Endometrial microvascular endothelial cells (primary cell): ENCODE measurements at regions not wholly inside any gene's neighbourhood (a gene's known extent, or its start where the extent isn't known, plus 50 kb on each side); places are given as distances from the start of the nearest gene placed in this dataset.
"Not testable (repeated sequence)": the region's sequence is repeated elsewhere in the genome, so short reads cannot be mapped to it uniquely, and the experiment has no call there.

Experiments used
- in situ Hi-C: cut with HindIII; loops from 2 replicates; pipeline ENCODE4 v1.10.0; 2017; ENCODE audit warnings: low sequenced_read_pairs, low pct_unique_long_range_greater_than_20kb; ENCODE audit errors: inconsistent ontology term

- in situ Hi-C loops = no loop called here
These were observed 159.9 kb upstream of the PFN2 start for GRCh38 chr3:150130404-150131100.

- in situ Hi-C loops = no loop called here
These were observed 158.5 kb upstream of the PFN2 start for GRCh38 chr3:150129166-150129565.

- in situ Hi-C loops = no loop called here
These were observed 157.4 kb upstream of the PFN2 start for GRCh38 chr3:150128126-150128525.

GRCh38 chr3:150127011-150127490, 156.4 kb upstream of the PFN2 start:
- in situ Hi-C loops = no loop called here

- in situ Hi-C loops = no loop called here
These were observed 153.4 kb upstream of the PFN2 start for GRCh38 chr3:150124142-150124541.

GRCh38 chr3:150123249-150123648, 152.6 kb upstream of the PFN2 start:
- in situ Hi-C loops = not testable (repeated sequence)

DNA sequence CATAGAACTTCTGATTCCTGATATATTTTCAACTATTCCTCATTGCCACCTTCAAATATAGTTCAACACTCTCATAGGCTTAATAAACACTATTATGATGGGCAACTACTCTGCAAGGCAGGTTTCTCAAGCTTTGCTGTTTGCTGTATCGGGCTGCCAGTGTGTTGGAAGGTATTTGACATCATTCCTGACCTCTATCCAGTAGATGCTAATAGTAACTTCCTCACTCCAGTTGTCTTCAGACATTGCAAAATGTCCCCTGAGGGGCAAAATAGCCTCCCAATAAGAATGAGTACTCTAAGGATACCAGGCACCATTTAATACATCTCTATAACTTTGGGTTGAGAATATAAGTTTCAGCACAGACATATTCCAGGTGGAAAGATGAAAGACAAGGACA, 147.5 kb upstream of the PFN2 start:
- in situ Hi-C loops = no loop called here

DNA sequence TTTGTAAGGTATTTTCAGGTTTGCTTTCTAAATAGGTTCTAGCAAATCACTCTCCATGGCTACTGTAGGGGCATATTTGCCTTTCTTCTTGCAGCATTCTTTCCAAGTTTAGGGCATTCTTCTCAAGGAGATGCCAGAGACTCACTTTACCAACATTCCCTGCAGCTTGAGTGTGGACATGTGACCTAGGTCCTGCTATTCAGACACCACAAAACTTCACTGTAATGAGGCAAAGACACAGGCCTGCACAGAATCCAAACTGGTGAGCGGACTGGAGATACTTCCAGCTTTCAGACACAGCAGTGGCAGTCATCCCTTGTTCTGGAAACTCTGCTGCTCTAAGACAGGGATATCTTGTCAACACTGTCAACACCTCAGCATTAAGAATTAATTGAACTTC, 146.4 kb upstream of the PFN2 start:
- in situ Hi-C loops = no loop called here

- in situ Hi-C loops = no loop called here
These were observed 145.5 kb upstream of the PFN2 start for GRCh38 chr3:150116196-150116595.

DNA sequence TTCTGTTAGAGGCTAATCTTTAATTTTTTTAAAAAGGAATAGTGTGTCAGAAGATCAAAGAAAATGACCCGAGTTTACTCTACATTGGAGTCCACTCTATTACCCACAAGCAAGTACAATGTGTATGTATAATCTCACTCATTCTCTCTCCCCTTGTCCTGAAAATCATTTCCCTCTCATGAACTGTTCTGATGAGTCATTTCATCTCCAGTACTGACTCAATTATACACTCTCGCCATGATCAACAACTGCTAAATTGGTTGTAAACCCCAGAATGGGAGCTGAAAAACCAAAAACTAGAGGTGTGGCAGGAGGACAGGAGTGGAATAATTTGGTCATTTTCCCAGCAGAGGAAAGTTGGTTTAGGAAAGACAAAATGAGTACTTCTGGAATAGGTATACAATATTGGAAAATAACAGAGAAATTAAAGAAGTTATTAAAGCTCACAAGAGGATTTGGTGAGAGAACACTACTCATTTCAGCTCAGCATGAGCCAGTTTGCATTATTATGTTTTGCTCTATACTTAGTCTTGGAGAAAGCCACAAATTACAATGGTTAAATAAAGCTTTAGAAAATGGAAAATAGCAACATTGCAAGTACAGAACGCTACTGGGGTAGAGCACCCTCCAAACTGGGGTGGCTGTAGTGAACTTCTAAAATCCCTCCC, 144.3 kb upstream of the PFN2 start:
- in situ Hi-C loops = no loop called here

GRCh38 chr3:150114273-150114672, 143.6 kb upstream of the PFN2 start:
- in situ Hi-C loops = no loop called here

DNA sequence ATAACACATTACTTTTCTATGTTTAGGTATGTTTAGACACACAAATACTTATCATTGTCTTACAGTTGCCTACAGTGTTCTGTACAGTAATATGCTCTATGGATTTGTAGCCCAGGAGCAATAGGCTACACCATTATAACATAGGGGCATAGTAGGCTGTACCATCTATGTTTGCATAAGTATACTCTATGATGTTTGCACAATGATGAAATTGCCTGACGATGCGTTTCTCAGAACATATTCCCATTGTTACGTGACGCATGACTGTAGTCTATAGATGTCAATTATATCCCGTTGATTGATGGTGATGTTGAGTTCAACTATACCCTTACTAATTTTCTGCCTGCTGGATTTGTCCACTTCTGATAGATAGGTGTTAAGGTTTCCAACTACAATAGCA, 139.4 kb upstream of the PFN2 start:
- in situ Hi-C loops = no loop called here

DNA sequence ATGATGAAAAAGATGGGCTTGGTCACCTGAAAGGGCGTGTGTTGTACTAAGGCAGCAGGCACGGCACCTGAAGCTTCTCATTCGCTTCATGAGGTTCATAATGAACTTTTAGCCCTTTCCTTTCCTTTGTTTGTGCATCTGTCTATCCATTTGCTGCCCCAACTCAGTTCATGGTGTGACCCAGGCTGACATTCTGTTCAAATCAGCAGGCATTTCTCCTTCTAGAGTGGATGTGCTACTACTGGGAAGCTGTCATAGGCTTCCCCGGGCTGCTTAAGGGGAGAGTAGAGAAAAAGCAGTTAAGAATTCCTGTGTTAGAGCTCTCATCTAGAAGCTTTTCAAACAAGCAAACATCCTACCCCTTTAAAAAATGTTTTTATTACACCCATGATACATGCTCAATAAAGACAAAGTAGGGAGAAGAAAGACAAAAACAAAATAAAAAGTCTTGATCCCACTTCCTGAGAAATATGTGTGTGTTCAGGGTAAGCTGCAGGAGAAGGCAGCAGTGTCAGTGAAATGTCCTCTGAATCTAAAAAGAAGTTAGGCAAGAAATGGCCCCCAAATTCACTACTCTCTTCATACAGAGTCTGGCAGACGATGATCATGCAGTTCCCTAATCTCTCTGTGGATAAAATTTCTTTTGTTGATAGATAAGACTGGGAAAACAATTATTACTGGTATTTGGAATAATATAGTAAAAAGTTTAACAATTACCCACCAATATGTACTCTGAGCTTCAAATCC, 136.9 kb upstream of the PFN2 start:
- in situ Hi-C loops = no loop called here

- in situ Hi-C loops = no loop called here
These were observed 136.2 kb upstream of the PFN2 start for GRCh38 chr3:150106740-150107428.

DNA sequence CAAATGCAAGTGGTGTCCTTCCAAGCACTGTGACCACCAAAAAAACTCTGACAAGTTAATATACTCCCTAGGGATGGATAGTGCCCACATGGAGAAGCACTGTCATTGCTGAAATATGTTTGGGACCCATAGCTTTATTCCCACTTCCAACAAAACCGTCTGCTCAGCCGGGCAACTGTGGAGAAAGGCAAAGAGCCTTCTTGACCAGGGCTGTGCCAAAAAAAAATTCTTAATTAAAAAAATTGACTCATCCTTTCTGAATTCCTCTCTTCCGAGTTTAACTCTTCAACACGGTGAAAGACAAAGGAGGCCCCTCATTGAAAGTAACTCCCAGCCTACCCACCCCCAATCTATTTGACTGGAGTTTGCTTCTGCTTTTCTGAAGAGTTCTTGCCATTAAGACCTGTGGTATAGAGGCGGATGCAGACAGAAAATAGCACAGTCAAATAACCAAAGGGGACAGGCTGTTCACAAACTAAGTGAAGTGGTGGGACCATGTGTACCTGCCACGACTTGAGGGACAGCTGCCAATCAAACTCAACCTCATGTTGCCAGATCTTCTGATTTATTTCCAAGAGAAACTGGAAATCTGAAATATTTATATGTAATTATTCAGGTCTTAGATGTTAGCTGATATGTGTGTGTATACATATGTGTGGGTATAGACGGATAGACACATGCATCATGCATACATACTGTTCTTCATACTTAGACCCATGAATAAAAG, 135.4 kb upstream of the PFN2 start:
- in situ Hi-C loops = no loop called here

- in situ Hi-C loops = no loop called here
These were observed 134.3 kb upstream of the PFN2 start for GRCh38 chr3:150105025-150105424.

- in situ Hi-C loops = no loop called here
These were observed 133.9 kb upstream of the PFN2 start for GRCh38 chr3:150104564-150104963.

GRCh38 chr3:150101016-150101415, 130.3 kb upstream of the PFN2 start:
- in situ Hi-C loops = no loop called here

GRCh38 chr3:150098621-150099020, 127.9 kb upstream of the PFN2 start:
- in situ Hi-C loops = no loop called here
